ENCODE measurements at regions not wholly inside any gene's neighbourhood (a gene's known extent, or its start where the extent isn't known, plus 50 kb on each side); places are given as distances from the start of the nearest gene placed in this dataset.
A peak's percentile ranks its signal among the peaks of the same experiment; 100 is the strongest.

DNA sequence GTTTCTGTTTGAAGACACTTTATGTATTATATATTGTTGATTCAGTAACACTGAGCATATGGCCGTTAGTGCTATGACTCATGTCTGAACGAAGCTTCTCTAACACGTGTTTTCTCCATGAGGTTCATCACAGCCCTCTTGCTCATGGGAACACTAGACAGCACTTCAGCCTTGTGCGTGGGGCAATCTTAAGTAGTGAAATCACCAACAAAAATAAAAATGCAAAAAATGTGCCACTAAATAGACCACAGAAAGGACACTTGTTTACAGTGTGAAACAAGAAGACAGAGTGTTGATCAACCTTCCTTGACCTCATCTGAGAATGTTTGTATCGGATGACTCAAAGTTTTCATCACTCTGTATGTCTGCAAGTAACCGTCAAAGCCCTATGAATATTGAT is 94.5 kb downstream of the FDX1 start:
- Histone ChIP-seq H3K4me1 (ENCODE audit: control insufficient read depth, insufficient read depth, low read length) (peaks cover 5% of the 10 kb centered on the region), H3K4me2 (ENCODE audit: control insufficient read depth, insufficient read depth) (no peak overlapping the region), H4K20me1 (ENCODE audit: control insufficient read depth, insufficient read depth) (no peaks in the 10 kb centered on the region), H3K27me3 (replicated peaks in 1 of 2; ENCODE audit: control insufficient read depth in 2 of 2, insufficient read depth in 2 of 2, low read length in 1 of 2) (no peaks in the 10 kb centered on the region), H3K27ac (ENCODE audit: control insufficient read depth, insufficient read depth) (no peak overlapping the region), H2AFZ (ENCODE audit: control insufficient read depth, low read depth, low read length) (no peak overlapping the region), H3K4me3 (no peak overlapping the region), H3K79me2 (ENCODE audit: control insufficient read depth, insufficient read depth, low read length) (no peaks in the 10 kb centered on the region), H3K36me3 (ENCODE audit: control insufficient read depth in 2 of 2, insufficient read depth in 2 of 2, low read length in 1 of 2) (no peaks in the 10 kb centered on the region), H3K9ac (ENCODE audit: control insufficient read depth, insufficient read depth, low read length) (no peak overlapping the region), H3K9me3 (replicated peaks; ENCODE audit: control insufficient read depth, insufficient read depth, low read length) (peaks cover 6% of the 10 kb centered on the region; the same call in 2 of the 3 replicates)
- no TSS peak for BruUV-seq (replicated peaks)
- ChIA-PET POLR2A (no interaction called here), SMC1A (ENCODE audit: uncharacterized antibody, unreplicated experiment) (no interaction called here), RAD21 (ENCODE audit: unreplicated experiment) (no interaction called here), CTCF (interaction anchor here (0.9 kb wide), 1 partner anchor 759 kb away, joined by 3 read pairs; no protein-coding TSS in a partner anchor)
- no peak for FAIRE-seq
- intact Hi-C loops (cut with micrococcal nuclease; ENCODE audit: unreplicated experiment): no loop called here
- 61% methylated on average over 6 of the region's 6 CpGs for WGBS (ENCODE audit: insufficient coverage, insufficient replicate concordance, low lambda C conversion rate, missing lambda C conversion rate)
- no peak for ATAC-seq
- peak in 1 of 2 experiments; percentile 17; a peak in 1 of 4 replicates for TF ChIP-seq BHLHE40 (IDR thresholded peaks at IDR 0.05; ENCODE audit: borderline replicate concordance in 1 of 2, low read depth in 2 of 2, low read length in 1 of 2)
- TF ChIP-seq CUX1 (IDR thresholded peaks at IDR 0.05; ENCODE audit: insufficient replicate concordance, low read depth, low read length): no peak
- no peak for DNase-seq (ENCODE audit: low read depth, low spot score)
- in situ Hi-C loops (cut with MboI): no loop called here
